ENCODE measurements at regions not wholly inside any gene's neighbourhood (a gene's known extent, or its start where the extent isn't known, plus 50 kb on each side); places are given as distances from the start of the nearest gene placed in this dataset.

DNA sequence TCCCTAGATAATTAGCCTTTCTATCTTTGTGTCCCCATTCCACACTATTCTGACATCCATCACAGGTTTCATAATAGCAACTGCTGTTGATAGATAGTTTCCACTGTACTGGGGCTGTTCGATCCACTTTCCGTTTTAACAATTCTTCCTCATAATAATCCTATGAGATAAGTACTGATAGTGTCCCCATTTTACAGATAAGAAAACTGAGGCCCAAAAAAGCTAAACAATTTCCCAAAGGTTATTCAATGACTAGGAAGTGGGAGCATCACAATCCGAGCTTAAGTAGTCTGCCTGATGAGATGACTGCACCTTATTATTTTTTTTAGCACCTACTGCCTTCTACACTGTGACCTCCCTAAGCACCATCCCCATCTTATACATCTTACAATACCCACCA is 569.2 kb downstream of the STK39 start:
- TF ChIP-seq POLR2A (IDR thresholded peaks at IDR 0.05) (no peak), CTCF (IDR thresholded peaks at IDR 0.05 in 8 of 11, conservative IDR thresholded peaks at IDR 0.05 in 3 of 11) (no peak), POLR2AphosphoS5 (IDR thresholded peaks at IDR 0.05) (no peak)
